ENCODE measurements at regions not wholly inside any gene's neighbourhood (a gene's known extent, or its start where the extent isn't known, plus 50 kb on each side); places are given as distances from the start of the nearest gene placed in this dataset.

- no peak for DNase-seq
- Histone ChIP-seq H3K4me1 (ENCODE audit: control insufficient read depth in 3 of 3, insufficient read depth in 2 of 3, low read depth in 1 of 3, low read length in 2 of 3) (no peaks in the 10 kb centered on the region), H3K27ac (ENCODE audit: low read depth in 1 of 3, low read length in 2 of 3) (no peak overlapping the region), H3K27me3 (ENCODE audit: control insufficient read depth in 3 of 3, insufficient read depth in 3 of 3, low read length in 3 of 3) (no peaks in the 10 kb centered on the region), H3K9me3 (ENCODE audit: control insufficient read depth in 2 of 2, insufficient read depth in 1 of 2, low read depth in 1 of 2, low read length in 1 of 2) (no peaks in the 10 kb centered on the region), H3K36me3 (ENCODE audit: control insufficient read depth in 3 of 3, insufficient read depth in 2 of 3, low read depth in 1 of 3, low read length in 3 of 3) (no peaks in the 10 kb centered on the region), H3K4me3 (ENCODE audit: low read depth in 1 of 3, low read length in 3 of 3) (no peak overlapping the region)
- FAIRE-seq, result no peak
Observed at GRCh38 chr9:19614294-19614693, 174.5 kb downstream of the SLC24A2 start.

- no peaks in the 10 kb centered on the region for H3K36me3 ChIP-seq (ENCODE audit: control insufficient read depth in 3 of 3, insufficient read depth in 2 of 3, low read depth in 1 of 3, low read length in 3 of 3)
- H3K4me3 ChIP-seq (ENCODE audit: low read depth in 1 of 3, low read length in 3 of 3), result no peak overlapping the region
- H3K9me3 ChIP-seq (ENCODE audit: control insufficient read depth in 2 of 2, insufficient read depth in 1 of 2, low read depth in 1 of 2, low read length in 1 of 2), result no peaks in the 10 kb centered on the region
- H3K27ac ChIP-seq (ENCODE audit: low read depth in 1 of 3, low read length in 2 of 3), result no peak overlapping the region
- no peak for FAIRE-seq
- WGBS, 3 donors, result 81 to 92% (median 85%) methylated on average over 2 of the region's 2 CpGs
- H3K4me1 ChIP-seq (ENCODE audit: control insufficient read depth in 3 of 3, insufficient read depth in 2 of 3, low read depth in 1 of 3, low read length in 2 of 3), result no peaks in the 10 kb centered on the region
- no peak for DNase-seq
- H3K27me3 ChIP-seq (ENCODE audit: control insufficient read depth in 3 of 3, insufficient read depth in 3 of 3, low read length in 3 of 3), result peaks cover 0 to 2% (median 0%) of the 10 kb centered on the region in 3 donors
Observed at GRCh38 chr9:19600538-19600937, 188.3 kb downstream of the SLC24A2 start.

GRCh38 chr9:19598722-19599121 is 189.9 kb downstream of the ACER2 start:
- Histone ChIP-seq H3K27me3 (ENCODE audit: control insufficient read depth in 3 of 3, insufficient read depth in 3 of 3, low read length in 3 of 3) (peaks cover 0 to 2% (median 0%) of the 10 kb centered on the region in 3 donors), H3K9me3 (ENCODE audit: control insufficient read depth in 2 of 2, insufficient read depth in 1 of 2, low read depth in 1 of 2, low read length in 1 of 2) (no peaks in the 10 kb centered on the region), H3K36me3 (ENCODE audit: control insufficient read depth in 3 of 3, insufficient read depth in 2 of 3, low read depth in 1 of 3, low read length in 3 of 3) (no peaks in the 10 kb centered on the region), H3K4me3 (ENCODE audit: low read depth in 1 of 3, low read length in 3 of 3) (no peak overlapping the region), H3K4me1 (ENCODE audit: control insufficient read depth in 3 of 3, insufficient read depth in 2 of 3, low read depth in 1 of 3, low read length in 2 of 3) (no peaks in the 10 kb centered on the region), H3K27ac (ENCODE audit: low read depth in 1 of 3, low read length in 2 of 3) (no peak overlapping the region)
- DNase-seq (no peak), FAIRE-seq (no peak)
- WGBS, 3 donors, result 84 to 91% (median 85%) methylated on average over 2 of the region's 2 CpGs

GRCh38 chr9:19597176-19597575 is 188.4 kb downstream of the ACER2 start:
- 53 to 75% (median 63%) methylated on average over 4 of the region's 4 CpGs for WGBS, 3 donors
- H3K27ac ChIP-seq (ENCODE audit: low read depth in 1 of 3, low read length in 2 of 3), result no peak overlapping the region
- H3K27me3 ChIP-seq (ENCODE audit: control insufficient read depth in 3 of 3, insufficient read depth in 3 of 3, low read length in 3 of 3), result peaks cover 0 to 2% (median 0%) of the 10 kb centered on the region in 3 donors
- H3K4me1 ChIP-seq (ENCODE audit: control insufficient read depth in 3 of 3, insufficient read depth in 2 of 3, low read depth in 1 of 3, low read length in 2 of 3), result no peaks in the 10 kb centered on the region
- H3K36me3 ChIP-seq (ENCODE audit: control insufficient read depth in 3 of 3, insufficient read depth in 2 of 3, low read depth in 1 of 3, low read length in 3 of 3), result no peaks in the 10 kb centered on the region
- FAIRE-seq (no peak), DNase-seq (no peak)
- H3K4me3 ChIP-seq (ENCODE audit: low read depth in 1 of 3, low read length in 3 of 3), result no peak overlapping the region
- no peaks in the 10 kb centered on the region for H3K9me3 ChIP-seq (ENCODE audit: control insufficient read depth in 2 of 2, insufficient read depth in 1 of 2, low read depth in 1 of 2, low read length in 1 of 2)

- H3K27ac ChIP-seq (ENCODE audit: low read depth in 1 of 3, low read length in 2 of 3), result no peak overlapping the region
- no peaks in the 10 kb centered on the region for H3K36me3 ChIP-seq (ENCODE audit: control insufficient read depth in 3 of 3, insufficient read depth in 2 of 3, low read depth in 1 of 3, low read length in 3 of 3)
- no peak for FAIRE-seq
- no peak for DNase-seq
- no peaks in the 10 kb centered on the region for H3K4me1 ChIP-seq (ENCODE audit: control insufficient read depth in 3 of 3, insufficient read depth in 2 of 3, low read depth in 1 of 3, low read length in 2 of 3)
- 51 to 71% (median 64%) methylated on average over 2 of the region's 2 CpGs for WGBS, 3 donors
- H3K9me3 ChIP-seq (ENCODE audit: control insufficient read depth in 2 of 2, insufficient read depth in 1 of 2, low read depth in 1 of 2, low read length in 1 of 2), result no peaks in the 10 kb centered on the region
- H3K4me3 ChIP-seq (ENCODE audit: low read depth in 1 of 3, low read length in 3 of 3), result no peak overlapping the region
- peaks cover 0 to 2% (median 0%) of the 10 kb centered on the region in 3 donors for H3K27me3 ChIP-seq (ENCODE audit: control insufficient read depth in 3 of 3, insufficient read depth in 3 of 3, low read length in 3 of 3)
Observed at GRCh38 chr9:19595003-19595402, 186.2 kb downstream of the ACER2 start.

- no peak for FAIRE-seq
- H3K9me3 ChIP-seq (ENCODE audit: control insufficient read depth in 2 of 2, insufficient read depth in 1 of 2, low read depth in 1 of 2, low read length in 1 of 2), result no peaks in the 10 kb centered on the region
- no peak overlapping the region for H3K27ac ChIP-seq (ENCODE audit: low read depth in 1 of 3, low read length in 2 of 3)
- no peak for DNase-seq
- H3K4me3 ChIP-seq (ENCODE audit: low read depth in 1 of 3, low read length in 3 of 3), result no peak overlapping the region
- 82 to 89% (median 83%) methylated on average over 1 of the region's 1 CpG for WGBS, 3 donors
- no peaks in the 10 kb centered on the region for H3K36me3 ChIP-seq (ENCODE audit: control insufficient read depth in 3 of 3, insufficient read depth in 2 of 3, low read depth in 1 of 3, low read length in 3 of 3)
- no peaks in the 10 kb centered on the region for H3K27me3 ChIP-seq (ENCODE audit: control insufficient read depth in 3 of 3, insufficient read depth in 3 of 3, low read length in 3 of 3)
- no peaks in the 10 kb centered on the region for H3K4me1 ChIP-seq (ENCODE audit: control insufficient read depth in 3 of 3, insufficient read depth in 2 of 3, low read depth in 1 of 3, low read length in 2 of 3)
Observed at GRCh38 chr9:19587678-19588077, 178.9 kb downstream of the ACER2 start.

- no peak overlapping the region for H3K4me3 ChIP-seq (ENCODE audit: low read depth in 1 of 3, low read length in 3 of 3)
- no peaks in the 10 kb centered on the region for H3K36me3 ChIP-seq (ENCODE audit: control insufficient read depth in 3 of 3, insufficient read depth in 2 of 3, low read depth in 1 of 3, low read length in 3 of 3)
- no peaks in the 10 kb centered on the region for H3K4me1 ChIP-seq (ENCODE audit: control insufficient read depth in 3 of 3, insufficient read depth in 2 of 3, low read depth in 1 of 3, low read length in 2 of 3)
- FAIRE-seq (no peak), DNase-seq (no peak)
- H3K9me3 ChIP-seq (ENCODE audit: control insufficient read depth in 2 of 2, insufficient read depth in 1 of 2, low read depth in 1 of 2, low read length in 1 of 2), result no peaks in the 10 kb centered on the region
- no peak overlapping the region for H3K27ac ChIP-seq (ENCODE audit: low read depth in 1 of 3, low read length in 2 of 3)
- peaks cover 0 to 2% (median 0%) of the 10 kb centered on the region in 3 donors for H3K27me3 ChIP-seq (ENCODE audit: control insufficient read depth in 3 of 3, insufficient read depth in 3 of 3, low read length in 3 of 3)
- 68 to 81% (median 72%) methylated on average over 1 of the region's 1 CpG for WGBS, 3 donors
Observed at GRCh38 chr9:19583890-19584289, 175.1 kb downstream of the ACER2 start.

- H3K4me1 ChIP-seq (ENCODE audit: control insufficient read depth in 3 of 3, insufficient read depth in 2 of 3, low read depth in 1 of 3, low read length in 2 of 3), result no peaks in the 10 kb centered on the region
- H3K4me3 ChIP-seq (ENCODE audit: low read depth in 1 of 3, low read length in 3 of 3), result no peak overlapping the region
- FAIRE-seq (no peak), DNase-seq (no peak)
- no peaks in the 10 kb centered on the region for H3K9me3 ChIP-seq (ENCODE audit: control insufficient read depth in 2 of 2, insufficient read depth in 1 of 2, low read depth in 1 of 2, low read length in 1 of 2)
- 55 to 81% (median 62%) methylated on average over 3 of the region's 3 CpGs for WGBS, 3 donors
- H3K36me3 ChIP-seq (ENCODE audit: control insufficient read depth in 3 of 3, insufficient read depth in 2 of 3, low read depth in 1 of 3, low read length in 3 of 3), result no peaks in the 10 kb centered on the region
- no peak overlapping the region for H3K27ac ChIP-seq (ENCODE audit: low read depth in 1 of 3, low read length in 2 of 3)
- peaks cover 0 to 2% (median 0%) of the 10 kb centered on the region in 3 donors for H3K27me3 ChIP-seq (ENCODE audit: control insufficient read depth in 3 of 3, insufficient read depth in 3 of 3, low read length in 3 of 3)
Observed at GRCh38 chr9:19577411-19577810, 168.6 kb downstream of the ACER2 start.

GRCh38 chr9:19568946-19569345 is 160.1 kb downstream of the ACER2 start:
- no peak for DNase-seq
- 34 to 46% (median 44%) methylated on average over 3 of the region's 3 CpGs for WGBS, 3 donors
- FAIRE-seq, result no peak
- no peak overlapping the region for H3K27ac ChIP-seq (ENCODE audit: low read depth in 1 of 3, low read length in 2 of 3)
- H3K9me3 ChIP-seq (ENCODE audit: control insufficient read depth in 2 of 2, insufficient read depth in 1 of 2, low read depth in 1 of 2, low read length in 1 of 2), result no peaks in the 10 kb centered on the region
- no peaks in the 10 kb centered on the region for H3K27me3 ChIP-seq (ENCODE audit: control insufficient read depth in 3 of 3, insufficient read depth in 3 of 3, low read length in 3 of 3)
- H3K4me3 ChIP-seq (ENCODE audit: low read depth in 1 of 3, low read length in 3 of 3), result no peak overlapping the region
- H3K36me3 ChIP-seq (ENCODE audit: control insufficient read depth in 3 of 3, insufficient read depth in 2 of 3, low read depth in 1 of 3, low read length in 3 of 3), result no peaks in the 10 kb centered on the region
- no peaks in the 10 kb centered on the region for H3K4me1 ChIP-seq (ENCODE audit: control insufficient read depth in 3 of 3, insufficient read depth in 2 of 3, low read depth in 1 of 3, low read length in 2 of 3)

Data from small intestine (tissue), 7 donors.